Activated T-helper 2 cell treated with anti-CD3 and anti-CD28 coated beads, Interferon-gamma antibody, Interleukin-2, Interleukin-4, amounts not matched to agents 10 μg/mL and 5 μg/mL and 100 μg/mL, durations not matched to agents 14 hours and 24 hours and 36 hours (primary cell): ENCODE measurements at regions not wholly inside any gene's neighbourhood (a gene's known extent, or its start where the extent isn't known, plus 50 kb on each side); places are given as distances from the start of the nearest gene placed in this dataset.

Source experiments
- DNase-seq: peaks from one replicate; pipeline ENCODE4 v3.0.0; 2021; ENCODE audit warnings: low spot score
- H3K27ac Mint-ChIP-seq: one replicate; pipeline ENCODE4 v1.8.0; 2021; ENCODE audit warnings: mixed read lengths
- H3K27me3 Mint-ChIP-seq: one replicate; pipeline ENCODE4 v1.8.0; 2021; ENCODE audit warnings: low read depth, mixed read lengths
- H3K36me3 Mint-ChIP-seq: one replicate; pipeline ENCODE4 v1.8.0; 2021; ENCODE audit warnings: low read depth, mixed read lengths
- H3K4me1 Mint-ChIP-seq: one replicate; pipeline ENCODE4 v1.8.0; 2021; ENCODE audit warnings: low read depth, mixed read lengths
- H3K4me3 Mint-ChIP-seq: one replicate; pipeline ENCODE4 v1.8.0; 2021; ENCODE audit warnings: low read depth, mild to moderate bottlenecking, moderate library complexity, mixed read lengths
- H3K9me3 Mint-ChIP-seq: one replicate; pipeline ENCODE4 v1.8.0; 2021; ENCODE audit warnings: mixed read lengths
- intact Hi-C: fragments of 100-400 bp; cut with micrococcal nuclease; formaldehyde crosslinking; loops from one replicate; pipeline ENCODE4 v1.15.1; 2023

DNA sequence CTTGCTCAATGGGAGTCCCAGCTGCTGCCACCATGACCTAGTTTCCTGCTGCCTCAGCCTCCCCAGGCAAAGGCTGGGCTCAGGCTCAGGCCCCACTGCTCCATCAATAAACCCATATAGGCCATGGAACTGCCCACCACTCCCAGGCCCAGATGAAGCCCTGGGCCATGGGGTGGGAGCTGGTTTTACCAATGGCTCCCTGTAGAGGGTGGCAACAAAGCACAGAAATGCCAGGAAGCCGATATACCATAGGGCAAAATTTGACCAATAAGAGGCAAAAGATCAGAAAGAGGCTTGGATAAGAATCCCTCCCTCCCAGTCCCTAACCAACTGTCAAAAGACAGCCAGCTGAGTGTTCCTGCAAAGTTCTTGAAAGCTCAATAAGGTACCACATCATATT is 101.8 kb upstream of the DOCK1 start:
- Mint-ChIP-seq H3K9me3 (no peaks in the 10 kb centered on the region), H3K4me1 (no peaks in the 10 kb centered on the region), H3K27ac (no peak overlapping the region), H3K27me3 (no peaks in the 10 kb centered on the region), H3K36me3 (no peaks in the 10 kb centered on the region), H3K4me3 (no peak overlapping the region)
- no peak for DNase-seq
- intact Hi-C loops, result no loop called here

- no peaks in the 10 kb centered on the region for H3K27me3 Mint-ChIP-seq
- DNase-seq, result no peak
- H3K4me3 Mint-ChIP-seq, result no peak overlapping the region
- no peaks in the 10 kb centered on the region for H3K4me1 Mint-ChIP-seq
- intact Hi-C loops, result no loop called here
- no peaks in the 10 kb centered on the region for H3K36me3 Mint-ChIP-seq
- H3K27ac Mint-ChIP-seq, result no peak overlapping the region
- no peaks in the 10 kb centered on the region for H3K9me3 Mint-ChIP-seq
Measured at GRCh38 chr10:126804396-126804795, 100.8 kb upstream of the DOCK1 start.

DNA sequence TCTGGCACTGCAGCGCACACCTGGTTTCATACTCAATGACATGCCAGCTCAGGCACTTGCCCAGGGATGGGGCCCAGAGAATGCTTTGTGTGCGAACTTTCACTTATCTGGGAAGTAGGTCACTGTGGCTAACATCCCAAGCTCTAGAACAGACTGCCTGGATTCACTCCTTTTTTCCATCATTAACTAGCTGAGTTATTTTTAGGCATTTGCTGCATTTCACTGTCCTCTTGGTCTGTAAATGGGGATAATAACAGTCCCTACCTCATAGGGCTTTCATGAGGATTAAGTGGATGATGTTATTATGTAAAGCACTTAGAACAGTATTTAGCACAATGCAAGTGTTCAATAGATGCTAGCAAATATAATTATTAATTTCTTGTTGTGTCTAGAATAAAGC is 98.7 kb upstream of the DOCK1 start:
- no peak overlapping the region for H3K27ac Mint-ChIP-seq
- H3K9me3 Mint-ChIP-seq, result peaks cover 12% of the 10 kb centered on the region
- intact Hi-C loops, result no loop called here
- no peaks in the 10 kb centered on the region for H3K27me3 Mint-ChIP-seq
- no peaks in the 10 kb centered on the region for H3K4me1 Mint-ChIP-seq
- H3K4me3 Mint-ChIP-seq, result no peak overlapping the region
- H3K36me3 Mint-ChIP-seq, result no peaks in the 10 kb centered on the region
- no peak for DNase-seq

- H3K36me3 Mint-ChIP-seq, result no peaks in the 10 kb centered on the region
- DNase-seq, result no peak
- no peak overlapping the region for H3K27ac Mint-ChIP-seq
- intact Hi-C loops, result no loop called here
- no peaks in the 10 kb centered on the region for H3K27me3 Mint-ChIP-seq
- H3K4me1 Mint-ChIP-seq, result no peaks in the 10 kb centered on the region
- H3K4me3 Mint-ChIP-seq, result no peak overlapping the region
- H3K9me3 Mint-ChIP-seq, result peaks cover 15% of the 10 kb centered on the region
Measured at GRCh38 chr10:126806991-126807702, 98.1 kb upstream of the DOCK1 start.

DNA sequence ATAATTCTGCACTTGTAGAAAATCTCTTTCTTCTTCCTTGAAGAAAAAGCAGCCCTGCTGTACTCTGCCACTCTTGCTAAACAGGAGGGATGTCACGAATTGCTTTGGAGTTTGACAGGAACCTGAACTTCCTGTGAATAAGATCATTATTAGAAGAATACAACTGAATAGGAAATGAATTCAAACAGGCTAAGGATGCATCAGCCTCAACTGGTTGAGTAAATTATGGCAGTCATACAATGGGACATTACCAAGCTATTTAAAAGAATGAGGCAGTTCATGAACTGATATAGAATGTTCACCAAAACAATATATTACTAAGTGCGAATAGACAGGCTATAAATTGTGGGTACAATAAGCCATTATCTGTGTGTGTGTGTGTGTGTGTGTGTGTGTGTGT is 97.1 kb upstream of the DOCK1 start:
- H3K27ac Mint-ChIP-seq, result no peak overlapping the region
- no peaks in the 10 kb centered on the region for H3K36me3 Mint-ChIP-seq
- H3K27me3 Mint-ChIP-seq, result no peaks in the 10 kb centered on the region
- H3K4me3 Mint-ChIP-seq, result no peak overlapping the region
- DNase-seq, result no peak
- intact Hi-C loops, result no loop called here
- H3K9me3 Mint-ChIP-seq, result peaks cover 15% of the 10 kb centered on the region
- H3K4me1 Mint-ChIP-seq, result no peaks in the 10 kb centered on the region

- H3K4me1 Mint-ChIP-seq, result no peaks in the 10 kb centered on the region
- no peaks in the 10 kb centered on the region for H3K36me3 Mint-ChIP-seq
- H3K27me3 Mint-ChIP-seq, result no peaks in the 10 kb centered on the region
- DNase-seq, result no peak
- H3K9me3 Mint-ChIP-seq, result peaks cover 20% of the 10 kb centered on the region
- no peak overlapping the region for H3K4me3 Mint-ChIP-seq
- H3K27ac Mint-ChIP-seq, result no peak overlapping the region
- intact Hi-C loops, result no loop called here
Measured at GRCh38 chr10:126813432-126813831, 91.8 kb upstream of the DOCK1 start.

DNA sequence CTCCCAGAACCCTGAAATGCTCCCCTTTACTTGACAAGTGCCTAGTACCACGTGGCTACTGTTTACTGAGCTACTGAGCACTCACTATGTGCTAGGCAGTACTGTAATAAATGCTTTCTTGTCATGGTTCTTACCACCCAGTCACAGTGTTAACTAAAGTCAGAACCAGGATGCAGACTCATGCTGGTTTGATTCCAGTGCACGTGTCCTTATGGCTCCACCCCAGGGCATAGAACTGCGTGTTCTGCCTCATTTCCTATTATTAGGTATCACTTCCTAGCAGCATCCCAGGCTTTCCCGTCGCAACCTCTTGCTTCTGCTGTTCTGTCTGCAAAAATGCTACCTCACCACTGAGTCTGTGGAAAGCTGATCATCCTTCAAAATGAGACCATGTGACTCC is 71.7 kb upstream of the DOCK1 start:
- Mint-ChIP-seq H3K27me3 (no peaks in the 10 kb centered on the region), H3K27ac (no peak overlapping the region), H3K9me3 (no peaks in the 10 kb centered on the region), H3K36me3 (no peaks in the 10 kb centered on the region), H3K4me3 (no peak overlapping the region), H3K4me1 (no peaks in the 10 kb centered on the region)
- intact Hi-C loops, result no loop called here
- no peak for DNase-seq

GRCh38 chr10:126836009-126836408 is 69.2 kb upstream of the DOCK1 start:
- Mint-ChIP-seq H3K9me3 (peaks cover 3% of the 10 kb centered on the region), H3K36me3 (no peaks in the 10 kb centered on the region), H3K4me1 (no peaks in the 10 kb centered on the region), H3K27ac (no peak overlapping the region), H3K4me3 (no peak overlapping the region), H3K27me3 (no peaks in the 10 kb centered on the region)
- no peak for DNase-seq
- intact Hi-C loops, result no loop called here

DNA sequence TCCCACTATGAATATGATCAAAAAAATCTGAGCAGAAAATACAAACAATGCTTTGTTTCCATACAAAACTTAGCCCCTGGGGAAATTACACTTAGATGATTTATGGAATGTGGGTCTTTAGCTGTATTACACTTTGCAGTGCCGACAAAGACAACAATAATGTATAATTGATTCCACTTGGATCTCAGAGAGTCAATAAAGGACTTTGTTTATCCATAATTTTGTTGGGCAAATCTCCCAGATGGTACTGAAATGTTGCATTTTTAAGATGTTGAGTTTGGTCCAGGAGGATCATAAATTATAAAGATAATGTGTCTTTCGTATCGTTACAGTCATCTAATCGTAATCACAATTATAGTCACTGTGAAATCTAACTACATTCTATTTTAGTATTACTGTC is 66.9 kb upstream of the DOCK1 start:
- H3K36me3 Mint-ChIP-seq, result no peaks in the 10 kb centered on the region
- no peaks in the 10 kb centered on the region for H3K4me1 Mint-ChIP-seq
- H3K27ac Mint-ChIP-seq, result no peak overlapping the region
- H3K4me3 Mint-ChIP-seq, result no peak overlapping the region
- no peak for DNase-seq
- no peaks in the 10 kb centered on the region for H3K27me3 Mint-ChIP-seq
- intact Hi-C loops, result no loop called here
- H3K9me3 Mint-ChIP-seq, result peaks cover 3% of the 10 kb centered on the region

DNA sequence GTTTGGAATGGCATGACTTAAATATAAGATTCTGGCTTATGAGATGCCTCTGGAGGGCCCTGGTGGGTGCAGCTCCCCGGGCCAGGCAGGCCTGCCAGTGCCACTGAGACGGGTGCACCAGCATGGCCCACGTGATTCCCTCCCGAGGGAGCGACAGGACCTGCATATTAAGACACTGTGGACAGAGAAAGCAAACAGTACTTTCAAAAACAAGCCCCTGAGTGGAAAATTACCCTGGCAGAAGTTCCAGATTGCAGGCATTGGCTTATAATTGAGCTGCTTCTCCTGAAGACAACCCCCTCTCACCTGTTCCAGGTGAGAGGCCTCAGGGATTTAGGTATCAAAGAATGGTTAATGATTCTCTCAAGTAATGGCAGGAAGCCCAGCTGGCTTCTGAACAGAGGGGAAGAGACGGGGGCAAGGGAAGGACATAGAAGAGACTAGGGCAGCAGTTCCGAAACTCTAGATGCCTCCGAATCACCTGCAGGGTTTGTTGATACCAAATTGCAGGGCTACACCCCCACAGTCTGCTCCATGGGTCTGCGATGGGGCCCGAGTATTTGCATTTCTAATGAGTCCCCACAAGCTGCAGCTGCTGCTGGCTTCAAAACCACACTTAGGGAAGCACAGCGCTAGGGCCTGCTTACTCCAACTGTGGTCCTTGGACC is 66.0 kb upstream of the DOCK1 start:
- no peaks in the 10 kb centered on the region for H3K36me3 Mint-ChIP-seq
- intact Hi-C loops, result no loop called here
- no peak for DNase-seq
- no peak overlapping the region for H3K27ac Mint-ChIP-seq
- no peaks in the 10 kb centered on the region for H3K4me1 Mint-ChIP-seq
- no peak overlapping the region for H3K4me3 Mint-ChIP-seq
- H3K9me3 Mint-ChIP-seq, result peaks cover 3% of the 10 kb centered on the region
- no peaks in the 10 kb centered on the region for H3K27me3 Mint-ChIP-seq

GRCh38 chr10:126840576-126841135 is 64.6 kb upstream of the DOCK1 start:
- DNase-seq, result no peak
- Mint-ChIP-seq H3K36me3 (no peaks in the 10 kb centered on the region), H3K27me3 (no peaks in the 10 kb centered on the region), H3K9me3 (peaks cover 3% of the 10 kb centered on the region), H3K4me3 (no peak overlapping the region), H3K27ac (no peak overlapping the region), H3K4me1 (no peaks in the 10 kb centered on the region)
- intact Hi-C loops, result no loop called here

DNA sequence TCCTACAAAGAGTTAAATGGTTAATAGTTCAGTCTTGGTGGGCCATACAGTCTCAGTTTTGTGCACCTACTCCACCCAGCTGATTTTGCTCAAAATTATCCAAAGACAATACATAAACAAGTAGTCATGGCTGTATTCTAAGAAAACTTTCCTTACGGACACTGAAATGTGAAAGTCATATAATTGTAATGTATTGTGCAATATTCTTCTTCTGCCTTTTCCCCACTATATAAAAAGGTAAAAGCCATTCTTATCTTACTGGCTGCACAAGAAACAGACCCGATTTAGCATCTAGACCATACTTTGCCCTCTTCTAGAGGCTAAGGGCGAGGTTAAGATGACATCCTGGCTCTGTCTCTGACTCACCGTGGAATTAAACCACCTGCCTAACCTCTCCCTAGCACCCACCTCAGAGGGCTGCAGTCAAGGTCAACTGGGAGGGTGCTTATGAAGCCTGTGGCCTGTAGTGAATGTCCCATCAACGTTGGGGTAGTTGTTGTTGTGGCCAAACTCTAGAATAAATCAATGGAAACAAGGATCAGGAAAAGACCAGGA is 63.8 kb upstream of the DOCK1 start:
- no peaks in the 10 kb centered on the region for H3K4me1 Mint-ChIP-seq

GRCh38 chr10:126842356-126842755 is 62.9 kb upstream of the DOCK1 start:
- no peak overlapping the region for H3K27ac Mint-ChIP-seq
- no peak overlapping the region for H3K4me3 Mint-ChIP-seq
- no peaks in the 10 kb centered on the region for H3K36me3 Mint-ChIP-seq
- DNase-seq, result no peak
- intact Hi-C loops, result no loop called here
- H3K27me3 Mint-ChIP-seq, result no peaks in the 10 kb centered on the region
- H3K4me1 Mint-ChIP-seq, result no peaks in the 10 kb centered on the region
- peaks cover 3% of the 10 kb centered on the region for H3K9me3 Mint-ChIP-seq

More for the DNA sequence above, 63.8 kb upstream of the DOCK1 start:
- intact Hi-C loops, result no loop called here
- Mint-ChIP-seq H3K27ac (no peak overlapping the region), H3K9me3 (peaks cover 3% of the 10 kb centered on the region), H3K36me3 (no peaks in the 10 kb centered on the region), H3K27me3 (no peaks in the 10 kb centered on the region), H3K4me3 (no peak overlapping the region)
- DNase-seq, result no peak
